ENCODE measurements at regions not wholly inside any gene's neighbourhood (a gene's known extent, or its start where the extent isn't known, plus 50 kb on each side); places are given as distances from the start of the nearest gene placed in this dataset.
"Not testable (repeated sequence)": the region's sequence is repeated elsewhere in the genome, so short reads cannot be mapped to it uniquely, and the experiment has no call there.

DNA sequence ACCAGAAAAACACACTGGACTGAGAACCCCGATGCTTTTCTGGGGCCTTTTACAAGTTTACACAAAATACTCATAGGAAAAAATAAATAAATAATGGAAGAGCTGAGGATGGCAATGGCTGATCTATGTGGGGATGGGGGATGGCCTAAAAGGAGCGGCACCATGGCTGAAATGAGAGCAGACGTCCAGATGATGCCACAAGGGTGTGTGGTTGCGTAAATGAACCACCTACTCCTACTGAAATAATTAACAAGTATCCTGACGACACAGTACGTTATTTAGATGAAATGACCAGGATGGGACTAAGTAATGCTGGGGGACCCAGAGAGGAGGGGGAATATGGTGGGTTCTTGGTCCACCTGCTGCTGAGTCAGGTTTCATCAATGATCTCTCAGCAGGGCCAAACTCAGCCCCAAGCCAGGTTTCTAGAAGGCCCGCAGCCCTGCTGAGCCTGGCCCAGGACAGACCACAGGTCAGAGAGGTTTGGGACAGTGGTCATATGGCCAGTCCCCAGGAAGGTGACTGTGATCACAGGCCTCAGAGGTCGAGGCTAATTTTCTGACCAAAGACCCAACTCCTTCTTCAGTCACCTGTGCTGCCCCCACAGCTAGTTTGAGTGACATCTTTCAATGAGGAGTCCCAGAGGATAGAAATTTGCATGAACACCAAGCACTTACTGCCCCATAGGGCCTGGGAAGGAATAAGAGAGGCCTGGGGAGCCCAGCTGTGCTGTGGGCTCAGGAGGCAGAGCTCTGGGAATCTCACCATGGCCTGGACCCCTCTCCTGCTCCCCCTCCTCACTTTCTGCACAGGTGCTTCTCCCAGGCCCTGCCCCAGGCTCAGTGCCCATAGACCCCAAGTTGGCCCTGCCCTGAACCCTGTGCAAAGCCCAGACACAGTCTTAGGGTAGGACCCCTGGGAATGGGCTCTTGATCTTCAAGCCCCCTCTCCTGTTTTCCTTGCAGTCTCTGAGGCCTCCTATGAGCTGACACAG is 76.3 kb upstream of the IGLL5 start:
- no peak for DNase-seq

GRCh38 chr22:22812031-22812905 is 75.3 kb upstream of the IGLL5 start:
- no peak for DNase-seq

DNA sequence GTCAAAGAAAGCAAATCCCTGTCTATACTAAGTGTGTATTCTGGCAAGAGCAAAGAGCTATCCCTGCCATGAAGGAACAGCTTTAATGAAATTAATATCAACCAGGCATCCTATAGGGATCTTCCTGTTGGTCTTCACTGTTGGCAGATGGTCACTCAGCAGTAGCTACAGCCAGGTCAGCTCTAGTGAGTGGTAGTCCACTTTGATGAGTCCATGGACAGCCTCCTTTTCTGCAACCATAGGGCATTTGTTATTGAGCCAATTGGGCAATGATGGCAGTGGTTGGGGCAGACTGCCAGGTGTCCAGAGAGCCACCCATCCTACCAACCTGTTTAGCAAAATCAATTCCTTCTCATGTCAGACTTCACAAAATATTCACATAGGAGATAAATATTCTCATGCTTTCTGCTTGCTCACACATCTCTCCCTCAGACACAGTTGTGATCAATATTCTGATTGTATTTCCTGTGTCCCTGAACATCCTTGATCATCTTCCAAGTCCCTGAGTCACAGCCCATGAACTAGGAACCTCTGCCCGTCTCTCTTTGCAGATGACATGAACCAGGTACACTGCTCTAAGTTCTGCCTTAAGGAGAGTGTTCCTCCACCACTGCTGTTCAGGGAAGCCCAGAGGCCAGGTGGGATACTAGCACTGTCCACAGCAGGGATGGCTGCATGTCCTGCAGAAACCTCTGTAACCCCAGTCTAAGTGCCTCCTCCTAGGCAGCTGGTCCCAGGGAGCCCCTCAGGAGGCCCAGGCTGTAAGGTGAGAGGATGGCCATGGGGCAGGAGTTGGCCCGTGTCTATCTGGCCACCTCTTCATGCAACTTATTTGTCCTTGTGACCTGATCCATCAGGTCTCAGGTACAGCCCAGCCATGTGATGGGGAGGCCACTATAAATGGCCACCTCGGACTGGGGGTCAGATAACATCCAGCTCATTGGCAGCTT is 74.2 kb upstream of the IGLL5 start:
- DNase-seq: no peak

- DNase-seq: no peak
These were observed 72.8 kb upstream of the IGLL5 start for GRCh38 chr22:22814666-22815396.

- DNase-seq: no peak
These were observed 72.0 kb upstream of the IGLL5 start for GRCh38 chr22:22815397-22816170.

DNA sequence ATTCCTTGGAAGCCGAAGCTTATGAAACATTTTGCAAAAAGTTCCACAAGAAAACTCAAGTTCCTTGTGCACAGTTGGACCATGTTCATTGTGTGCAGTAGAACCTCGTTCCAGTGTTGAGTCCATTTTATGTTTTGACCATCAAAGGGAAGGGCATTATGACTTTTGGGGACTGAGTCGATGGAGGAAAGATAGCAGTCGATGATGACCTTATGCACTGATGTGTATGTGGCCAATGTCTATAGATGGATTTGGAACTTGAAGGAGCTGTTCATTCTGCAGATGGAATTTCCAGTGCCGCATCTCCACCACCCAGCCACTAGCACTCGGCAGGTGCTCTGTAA is 71.5 kb upstream of the IGLL5 start:
- no peak for DNase-seq

GRCh38 chr22:22816766-22817410 is 70.7 kb upstream of the IGLL5 start:
- no peak for DNase-seq

- DNase-seq: no peak
These were observed 70.0 kb upstream of the IGLL5 start for GRCh38 chr22:22817468-22818201.

GRCh38 chr22:22818202-22818538 is 69.4 kb upstream of the IGLL5 start:
- DNase-seq: no peak

DNA sequence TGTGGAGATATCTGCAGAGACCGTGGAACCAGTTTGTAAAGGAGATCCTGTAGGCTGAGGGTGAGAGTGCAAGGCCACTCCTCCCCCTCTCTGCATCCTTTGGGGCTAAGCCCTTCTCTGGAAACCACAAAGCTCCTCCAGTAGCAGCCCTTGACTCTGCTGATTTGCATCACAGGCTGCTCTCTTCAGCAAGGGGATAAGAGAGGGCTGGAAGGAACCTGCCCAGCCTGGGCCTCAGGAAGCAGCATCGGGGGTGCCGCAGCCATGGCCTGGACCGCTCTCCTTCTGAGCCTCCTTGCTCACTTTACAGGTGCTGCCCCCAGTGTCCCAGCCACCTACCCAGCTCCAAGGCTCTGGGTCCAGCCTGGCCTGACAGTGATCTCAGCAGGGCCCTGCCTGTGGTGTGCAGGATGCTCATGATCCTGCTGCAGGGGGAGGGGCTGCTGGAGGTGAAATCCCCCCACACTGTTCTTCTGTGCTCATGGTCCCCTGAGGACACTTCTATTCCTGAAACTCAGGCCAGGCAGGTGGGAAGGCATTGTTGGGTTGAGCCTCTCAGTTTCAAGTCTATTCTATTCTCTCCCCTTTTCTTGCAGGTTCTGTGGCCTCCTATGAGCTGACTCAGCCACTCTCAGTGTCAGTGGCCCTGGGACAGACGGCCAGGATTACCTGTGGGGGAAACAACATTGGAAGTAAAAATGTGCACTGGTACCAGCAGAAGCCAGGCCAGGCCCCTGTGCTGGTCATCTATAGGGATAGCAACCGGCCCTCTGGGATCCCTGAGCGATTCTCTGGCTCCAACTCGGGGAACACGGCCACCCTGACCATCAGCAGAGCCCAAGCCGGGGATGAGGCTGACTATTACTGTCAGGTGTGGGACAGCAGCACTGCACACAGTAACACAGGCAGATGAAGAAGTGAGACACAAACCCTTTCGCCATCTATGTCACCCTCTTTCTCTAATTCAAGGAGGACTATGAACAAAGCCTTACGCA is 68.5 kb upstream of the IGLL5 start:
- DNase-seq: peak in 1 of 2 experiments; percentile 34

GRCh38 chr22:22820076-22820475 is 67.5 kb upstream of the IGLL5 start:
- no peak for DNase-seq

DNA sequence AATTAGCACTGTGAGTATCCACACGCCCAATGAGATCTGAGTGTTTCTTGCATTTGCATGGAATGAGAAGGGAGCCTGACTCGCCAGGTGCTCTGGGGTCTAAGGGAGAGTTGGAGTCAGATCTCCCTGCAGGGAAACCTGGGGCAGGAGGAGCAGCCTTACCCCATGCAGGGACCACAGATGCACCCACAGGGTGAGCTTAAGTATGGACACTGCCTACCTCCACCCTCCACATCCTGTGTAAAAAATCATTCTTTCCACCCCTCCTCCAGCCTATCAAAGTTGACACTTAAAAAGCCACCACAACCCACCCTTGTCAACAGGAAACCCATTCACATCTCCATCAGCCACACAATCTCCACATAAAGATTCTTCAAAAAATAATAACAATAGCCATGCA is 67.0 kb upstream of the IGLL5 start:
- DNase-seq: peak in 1 of 2 experiments; percentile 39

DNA sequence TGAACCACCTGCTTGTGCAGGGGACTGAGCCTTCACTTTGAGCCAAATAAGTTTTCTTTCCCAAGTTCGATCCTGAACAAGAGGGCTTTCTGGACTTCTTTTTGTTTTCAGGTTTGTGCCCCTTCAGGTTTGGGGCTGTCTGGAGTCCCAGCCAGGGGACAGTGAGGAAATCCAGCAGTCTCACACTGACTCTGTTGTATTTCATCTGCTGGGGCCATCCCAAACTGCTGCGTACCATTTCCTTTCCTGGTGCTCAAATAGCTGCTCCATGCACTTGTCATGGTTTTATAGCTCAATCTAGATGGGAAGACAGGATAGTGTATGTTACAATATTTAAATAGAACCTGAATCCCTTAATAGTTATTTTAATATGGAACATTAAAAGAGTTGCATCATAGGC is 66.3 kb upstream of the IGLL5 start:
- no peak for DNase-seq

DNA sequence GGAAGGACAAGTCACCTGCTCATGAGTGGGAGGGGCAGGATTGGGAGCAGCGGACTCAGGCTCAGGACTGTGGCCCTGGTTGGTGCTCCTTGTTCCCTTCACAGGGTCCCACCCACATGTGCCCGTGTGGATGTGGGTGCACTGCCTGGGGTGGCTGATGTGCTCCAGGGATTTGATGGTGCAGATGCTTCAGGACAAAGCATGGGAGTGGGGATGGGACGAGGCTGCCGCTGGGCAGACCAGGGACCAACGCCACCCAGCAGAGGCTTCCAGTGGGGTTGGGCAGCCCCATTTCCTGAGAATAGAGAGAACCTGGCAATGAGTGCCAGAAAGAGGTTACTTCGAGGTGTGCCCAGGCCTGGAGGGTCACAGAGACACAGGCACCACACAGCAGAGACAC is 65.5 kb upstream of the IGLL5 start:
- DNase-seq: no peak

DNA sequence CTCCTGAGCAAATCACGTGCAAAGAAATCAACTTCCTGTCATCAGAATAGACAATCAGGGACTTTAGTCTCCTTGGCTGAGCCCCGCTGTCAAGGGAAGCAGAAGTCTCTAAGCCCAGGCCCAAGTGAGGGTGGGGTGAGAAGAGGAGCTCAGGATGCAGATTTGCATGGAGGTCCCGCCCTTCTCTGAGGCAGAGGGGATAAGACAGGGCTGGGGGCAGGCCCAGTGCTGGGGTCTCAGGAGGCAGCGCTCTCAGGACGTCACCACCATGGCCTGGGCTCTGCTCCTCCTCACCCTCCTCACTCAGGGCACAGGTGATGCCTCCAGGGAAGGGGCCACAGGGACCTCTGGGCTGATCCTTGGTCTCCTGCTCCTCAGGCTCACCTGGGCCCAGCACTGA is 65.1 kb upstream of the IGLL5 start:
- DNase-seq: not testable (repeated sequence)

GRCh38 chr22:22823131-22823810 is 64.3 kb upstream of the IGLL5 start:
- DNase-seq: no peak

GRCh38 chr22:22824340-22825212 is 63.0 kb upstream of the IGLL5 start:
- DNase-seq: no peak
